ENCODE measurements at regions not wholly inside any gene's neighbourhood (a gene's known extent, or its start where the extent isn't known, plus 50 kb on each side); places are given as distances from the start of the nearest gene placed in this dataset.

DNA sequence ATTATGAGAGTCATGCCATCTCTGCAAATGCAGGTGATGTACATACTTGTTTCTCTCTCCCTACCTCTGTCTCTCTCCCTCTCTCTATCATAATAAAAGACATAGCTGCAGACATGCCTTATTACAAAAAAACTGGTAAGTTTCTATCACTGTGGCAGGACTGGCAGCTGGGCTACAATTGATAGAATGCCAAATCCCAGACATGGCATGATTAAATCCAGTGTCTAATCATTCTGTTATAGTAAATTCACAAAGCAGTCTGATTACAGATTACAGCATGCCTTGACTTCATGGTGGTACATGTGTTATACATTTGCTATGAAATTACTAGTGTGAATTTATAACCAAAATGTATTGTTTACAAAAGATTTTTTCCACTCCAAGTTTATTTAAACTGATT lies 854.7 kb downstream of the TMTC2 start:
- Histone ChIP-seq H3K27ac (no peak overlapping the region), H3K4me2 (no peak overlapping the region), H3K9me3 (no peaks in the 10 kb centered on the region), H3K4me1 (no peaks in the 10 kb centered on the region), H3K4me3 (no peak overlapping the region)
- no peak for FAIRE-seq
- POLR2A ChIA-PET, result no interaction called here
- ATAC-seq, result no peak
- DNase-seq (ENCODE audit: low read depth in 1 of 2, low spot score in 1 of 2), result no peak
- CTCF ChIA-PET, result no interaction called here
- TF ChIP-seq, protein P1, sequence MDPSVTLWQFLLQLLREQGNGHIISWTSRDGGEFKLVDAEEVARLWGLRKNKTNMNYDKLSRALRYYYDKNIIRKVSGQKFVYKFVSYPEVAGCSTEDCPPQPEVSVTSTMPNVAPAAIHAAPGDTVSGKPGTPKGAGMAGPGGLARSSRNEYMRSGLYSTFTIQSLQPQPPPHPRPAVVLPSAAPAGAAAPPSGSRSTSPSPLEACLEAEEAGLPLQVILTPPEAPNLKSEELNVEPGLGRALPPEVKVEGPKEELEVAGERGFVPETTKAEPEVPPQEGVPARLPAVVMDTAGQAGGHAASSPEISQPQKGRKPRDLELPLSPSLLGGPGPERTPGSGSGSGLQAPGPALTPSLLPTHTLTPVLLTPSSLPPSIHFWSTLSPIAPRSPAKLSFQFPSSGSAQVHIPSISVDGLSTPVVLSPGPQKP (IDR thresholded peaks at IDR 0.05; ENCODE audit: low read depth, low read length), result no peak
- TF ChIP-seq, protein P2, sequence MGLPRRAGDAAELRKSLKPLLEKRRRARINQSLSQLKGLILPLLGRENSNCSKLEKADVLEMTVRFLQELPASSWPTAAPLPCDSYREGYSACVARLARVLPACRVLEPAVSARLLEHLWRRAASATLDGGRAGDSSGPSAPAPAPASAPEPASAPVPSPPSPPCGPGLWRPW (IDR thresholded peaks at IDR 0.05), result no peak
- TF ChIP-seq JUNB (IDR thresholded peaks at IDR 0.05) (no peak), BHLHE40 (IDR thresholded peaks at IDR 0.05; ENCODE audit: low read depth, low read length) (no peak), CHD2 (IDR thresholded peaks at IDR 0.05; ENCODE audit: low read length, partially characterized antibody) (no peak)

DNA sequence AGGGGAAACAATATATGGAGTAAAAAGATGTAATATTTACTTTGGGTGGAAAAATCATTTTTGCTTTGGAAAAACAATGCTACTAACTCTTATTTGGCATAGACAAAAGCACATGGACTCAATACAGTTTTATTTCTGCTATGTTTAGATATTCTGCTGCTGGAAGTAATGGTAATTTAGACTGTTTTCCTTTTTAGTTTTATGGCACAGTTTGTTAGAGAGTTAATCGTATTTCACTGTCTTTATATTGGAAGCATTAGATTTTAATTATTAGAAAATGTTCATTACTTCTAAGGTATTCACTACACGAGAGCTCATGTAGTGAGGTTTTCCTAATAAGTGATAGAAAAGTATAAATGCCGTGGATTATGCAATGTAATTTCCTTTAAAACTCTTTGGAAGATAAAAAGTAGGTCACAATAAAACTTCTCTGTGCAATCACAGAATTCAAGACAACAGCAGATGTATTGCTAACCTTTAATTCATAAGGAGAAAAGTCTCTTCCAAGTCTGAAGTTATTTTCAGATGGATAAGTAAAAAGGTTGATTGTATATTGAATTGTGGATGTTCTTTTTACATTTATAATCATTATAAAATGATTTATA lies 851.8 kb downstream of the TMTC2 start:
- H3K9me3 ChIP-seq, result no peaks in the 10 kb centered on the region
- no peak overlapping the region for H3K27ac ChIP-seq
- no peak for DNase-seq (ENCODE audit: low read depth in 1 of 2, low spot score in 1 of 2)
- ChIA-PET CTCF (no interaction called here), POLR2A (no interaction called here)
- no peaks in the 10 kb centered on the region for H3K4me1 ChIP-seq
- ATAC-seq, result no peak
- H3K4me2 ChIP-seq, result no peak overlapping the region
- FAIRE-seq, result no peak
- no peak overlapping the region for H3K4me3 ChIP-seq
- 13% methylated on average over 3 of the region's 3 CpGs for WGBS (ENCODE audit: missing lambda C conversion rate)
- TF ChIP-seq FOSB (CRISPR knock-in tag; IDR thresholded peaks at IDR 0.05) (no peak), GATA3 (IDR thresholded peaks at IDR 0.05; ENCODE audit: borderline replicate concordance) (no peak), HDAC2 (IDR thresholded peaks at IDR 0.05) (no peak), POLR2A (IDR thresholded peaks at IDR 0.05; ENCODE audit: low read length) (no peak), MAZ (IDR thresholded peaks at IDR 0.05; ENCODE audit: borderline replicate concordance, low read depth, low read length) (no peak), RFX5 (IDR thresholded peaks at IDR 0.05) (no peak), ZFP36 (IDR thresholded peaks at IDR 0.05; ENCODE audit: borderline replicate concordance, partially characterized antibody) (no peak), RARB (CRISPR knock-in tag; IDR thresholded peaks at IDR 0.05) (no peak), RCOR1 (IDR thresholded peaks at IDR 0.05; ENCODE audit: low read depth, low read length) (no peak), ZSCAN20 (CRISPR knock-in tag; IDR thresholded peaks at IDR 0.05) (no peak), TP53 (CRISPR knock-in tag; IDR thresholded peaks at IDR 0.05) (no peak), ZC3H11A (IDR thresholded peaks at IDR 0.05) (no peak), KDM5A (IDR thresholded peaks at IDR 0.05) (no peak), NR3C1 (IDR thresholded peaks at IDR 0.05) (no peak), HEYL (CRISPR knock-in tag; IDR thresholded peaks at IDR 0.05) (no peak)
- TF ChIP-seq, protein P3, sequence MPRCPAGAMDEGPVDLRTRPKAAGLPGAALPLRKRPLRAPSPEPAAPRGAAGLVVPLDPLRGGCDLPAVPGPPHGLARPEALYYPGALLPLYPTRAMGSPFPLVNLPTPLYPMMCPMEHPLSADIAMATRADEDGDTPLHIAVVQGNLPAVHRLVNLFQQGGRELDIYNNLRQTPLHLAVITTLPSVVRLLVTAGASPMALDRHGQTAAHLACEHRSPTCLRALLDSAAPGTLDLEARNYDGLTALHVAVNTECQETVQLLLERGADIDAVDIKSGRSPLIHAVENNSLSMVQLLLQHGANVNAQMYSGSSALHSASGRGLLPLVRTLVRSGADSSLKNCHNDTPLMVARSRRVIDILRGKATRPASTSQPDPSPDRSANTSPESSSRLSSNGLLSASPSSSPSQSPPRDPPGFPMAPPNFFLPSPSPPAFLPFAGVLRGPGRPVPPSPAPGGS (IDR thresholded peaks at IDR 0.05), result no peak
- TF ChIP-seq, protein P2 (IDR thresholded peaks at IDR 0.05), result no peak
- TF ChIP-seq, protein P4, sequence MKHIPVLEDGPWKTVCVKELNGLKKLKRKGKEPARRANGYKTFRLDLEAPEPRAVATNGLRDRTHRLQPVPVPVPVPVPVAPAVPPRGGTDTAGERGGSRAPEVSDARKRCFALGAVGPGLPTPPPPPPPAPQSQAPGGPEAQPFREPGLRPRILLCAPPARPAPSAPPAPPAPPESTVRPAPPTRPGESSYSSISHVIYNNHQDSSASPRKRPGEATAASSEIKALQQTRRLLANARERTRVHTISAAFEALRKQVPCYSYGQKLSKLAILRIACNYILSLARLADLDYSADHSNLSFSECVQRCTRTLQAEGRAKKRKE (CRISPR knock-in tag; IDR thresholded peaks at IDR 0.05; ENCODE audit: low read depth), result no peak
- TF ChIP-seq, protein P1 (IDR thresholded peaks at IDR 0.05; ENCODE audit: low read depth, low read length), result no peak
- TF ChIP-seq, protein P5, sequence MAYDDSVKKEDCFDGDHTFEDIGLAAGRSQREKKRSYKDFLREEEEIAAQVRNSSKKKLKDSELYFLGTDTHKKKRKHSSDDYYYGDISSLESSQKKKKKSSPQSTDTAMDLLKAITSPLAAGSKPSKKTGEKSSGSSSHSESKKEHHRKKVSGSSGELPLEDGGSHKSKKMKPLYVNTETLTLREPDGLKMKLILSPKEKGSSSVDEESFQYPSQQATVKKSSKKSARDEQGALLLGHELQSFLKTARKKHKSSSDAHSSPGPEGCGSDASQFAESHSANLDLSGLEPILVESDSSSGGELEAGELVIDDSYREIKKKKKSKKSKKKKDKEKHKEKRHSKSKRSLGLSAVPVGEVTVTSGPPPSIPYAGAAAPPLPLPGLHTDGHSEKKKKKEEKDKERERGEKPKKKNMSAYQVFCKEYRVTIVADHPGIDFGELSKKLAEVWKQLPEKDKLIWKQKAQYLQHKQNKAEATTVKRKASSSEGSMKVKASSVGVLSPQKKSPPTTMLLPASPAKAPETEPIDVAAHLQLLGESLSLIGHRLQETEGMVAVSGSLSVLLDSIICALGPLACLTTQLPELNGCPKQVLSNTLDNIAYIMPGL (CRISPR knock-in tag; IDR thresholded peaks at IDR 0.05; ENCODE audit: borderline replicate concordance), result no peak

Measured in A549 (cell line).